OCI-LY7 (cell line): ENCODE measurements at regions not wholly inside any gene's neighbourhood (a gene's known extent, or its start where the extent isn't known, plus 50 kb on each side); places are given as distances from the start of the nearest gene placed in this dataset.
"Not testable (repeated sequence)": the region's sequence is repeated elsewhere in the genome, so short reads cannot be mapped to it uniquely, and the experiment has no call there.

Source experiments
- BruUV-seq: library from RNA; stranded (reverse); fragments of 400-500 nt; replicated peaks from 2 replicates; lab custom pipeline; 2021; lab: Mats Ljungman, UMichigan
- CTCF ChIA-PET: fragments of 300-600 bp; sonication (Branson Sonifier 250); formaldehyde crosslinking; loops from one replicate; lab custom pipeline; 2022; ENCODE audit warnings: antibody characterized with exemption; ENCODE audit not compliant: unreplicated experiment; lab: Charles Lee
- POLR2A ChIA-PET: fragments of 300-600 bp; sonication (Branson Sonifier 250); formaldehyde crosslinking; loops from one replicate; lab custom pipeline; 2022; ENCODE audit warnings: antibody characterized with exemption; lab: Charles Lee
- DNase-seq: peaks from one replicate; pipeline ENCODE4 v3.0.0-alpha.2; 2015; ENCODE audit warnings: low spot score
- H2AFZ ChIP-seq: fragments of 200-600 bp; sonication (generic), shearing (Covaris generic); 2 replicates; pipeline ENCODE4 v1.6.1; 2014; ENCODE audit warnings: mild to moderate bottlenecking, antibody characterized with exemption, low read length, moderate library complexity
- H3K27ac ChIP-seq: fragments of 200-600 bp; sonication (generic); 2 replicates; pipeline ENCODE4 v1.5.1; 2014; ENCODE audit warnings: mixed run types, low read depth, mild to moderate bottlenecking, moderate library complexity, low read length, inconsistent platforms; ENCODE audit not compliant: poor library complexity, severe bottlenecking
- H3K36me3 ChIP-seq: fragments of 200-600 bp; sonication (generic); 2 replicates; pipeline ENCODE4 v1.6.1; 2014; ENCODE audit warnings: mild to moderate bottlenecking, antibody characterized with exemption, low read length, moderate library complexity, mixed read lengths; ENCODE audit not compliant: insufficient read depth
- H3K4me1 ChIP-seq: fragments of 200-600 bp; sonication (generic); 2 replicates; pipeline ENCODE4 v1.5.1; 2014; ENCODE audit warnings: mild to moderate bottlenecking, low read length; ENCODE audit not compliant: insufficient read depth, poor library complexity, severe bottlenecking
- H3K4me2 ChIP-seq: fragments of 200-600 bp; sonication (generic); 2 replicates; pipeline ENCODE4 v1.6.1; 2014; ENCODE audit warnings: mild to moderate bottlenecking, low read length
- H3K4me3 ChIP-seq: fragments of 200-600 bp; sonication (generic); 2 replicates; pipeline ENCODE4 v1.5.1; 2014; ENCODE audit warnings: mild to moderate bottlenecking, low read depth, low read length; ENCODE audit not compliant: poor library complexity, severe bottlenecking
- H3K79me2 ChIP-seq: fragments of 200-600 bp; sonication (generic); 2 replicates; pipeline ENCODE4 v1.6.1; 2016; ENCODE audit warnings: low read depth, mild to moderate bottlenecking, low read length, moderate library complexity, mixed read lengths; ENCODE audit not compliant: insufficient read depth
- H3K9me2 ChIP-seq: fragments of 200-600 bp; sonication (generic); 2 replicates; pipeline ENCODE4 v1.6.1; 2016; ENCODE audit warnings: mild to moderate bottlenecking, low read length, mixed read lengths; ENCODE audit not compliant: insufficient read depth
- H3K9me3 ChIP-seq: fragments of 200-600 bp; sonication (generic); 2 replicates; pipeline ENCODE4 v1.6.1; 2014; ENCODE audit warnings: mild to moderate bottlenecking, mixed run types, low read length, mixed read lengths
- H4K20me1 ChIP-seq: fragments of 200-600 bp; sonication (generic); 2 replicates; pipeline ENCODE4 v1.6.1; 2014; ENCODE audit warnings: mild to moderate bottlenecking, antibody characterized with exemption, low read length, moderate library complexity, mixed read lengths; ENCODE audit not compliant: insufficient read depth
- EZH2phosphoT487 ChIP-seq: fragments of 200-600 bp; sonication (generic); IDR thresholded peaks from 2 replicates; pipeline ENCODE4 v1.6.1; 2018; ENCODE audit warnings: low read depth, borderline replicate concordance, mild to moderate bottlenecking, mixed run types, antibody characterized with exemption, low read length, moderate library complexity, mixed read lengths
- intact Hi-C: fragments of 100-400 bp; cut with micrococcal nuclease; formaldehyde crosslinking; loops from one replicate; pipeline ENCODE4 v1.10.0; 2022; ENCODE audit not compliant: unreplicated experiment
- TF ChIP-seq, protein P1 (sequence below): fragments of 200-600 bp; sonication (generic); conservative IDR thresholded peaks from 2 replicates; pipeline ENCODE4 v1.5.1; 2014; ENCODE audit warnings: mild to moderate bottlenecking, antibody characterized with exemption, low read length, moderate library complexity, mixed read lengths

DNA sequence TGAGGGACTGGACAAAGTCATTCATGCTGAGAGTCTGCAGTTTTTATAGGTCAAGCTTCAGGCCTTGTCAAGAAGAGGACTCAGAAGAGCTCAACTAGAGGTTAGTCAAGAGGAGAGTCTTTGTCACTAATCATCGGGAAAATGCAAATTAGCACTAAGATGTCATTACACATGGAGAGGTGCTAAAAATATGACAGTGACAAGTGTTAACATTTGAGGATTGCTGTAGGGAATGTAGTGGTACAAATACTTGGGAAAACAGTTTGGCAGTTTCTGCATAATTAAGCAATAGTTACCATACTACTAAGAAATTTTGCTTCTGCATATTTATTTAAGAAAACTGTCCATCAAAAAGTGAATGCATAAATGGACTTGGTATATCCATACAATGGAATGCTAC lies 60.9 kb upstream of the CSRP2 start:
- ChIA-PET POLR2A (interaction anchor here (1.2 kb wide), 1 partner anchor 311 kb away, joined by 3 read pairs; no protein-coding TSS in a partner anchor), CTCF (no interaction called here)
- Histone ChIP-seq H2AFZ (no peak overlapping the region), H3K9me2 (no peaks in the 10 kb centered on the region), H3K36me3 (no peaks in the 10 kb centered on the region), H3K27ac (no peak overlapping the region), H3K4me3 (no peak overlapping the region), H3K9me3 (no peaks in the 10 kb centered on the region), H3K79me2 (no peaks in the 10 kb centered on the region), H3K4me1 (no peaks in the 10 kb centered on the region), H4K20me1 (no peaks in the 10 kb centered on the region), H3K4me2 (no peak overlapping the region)
- intact Hi-C loops, result no loop called here
- TF ChIP-seq, protein P1, sequence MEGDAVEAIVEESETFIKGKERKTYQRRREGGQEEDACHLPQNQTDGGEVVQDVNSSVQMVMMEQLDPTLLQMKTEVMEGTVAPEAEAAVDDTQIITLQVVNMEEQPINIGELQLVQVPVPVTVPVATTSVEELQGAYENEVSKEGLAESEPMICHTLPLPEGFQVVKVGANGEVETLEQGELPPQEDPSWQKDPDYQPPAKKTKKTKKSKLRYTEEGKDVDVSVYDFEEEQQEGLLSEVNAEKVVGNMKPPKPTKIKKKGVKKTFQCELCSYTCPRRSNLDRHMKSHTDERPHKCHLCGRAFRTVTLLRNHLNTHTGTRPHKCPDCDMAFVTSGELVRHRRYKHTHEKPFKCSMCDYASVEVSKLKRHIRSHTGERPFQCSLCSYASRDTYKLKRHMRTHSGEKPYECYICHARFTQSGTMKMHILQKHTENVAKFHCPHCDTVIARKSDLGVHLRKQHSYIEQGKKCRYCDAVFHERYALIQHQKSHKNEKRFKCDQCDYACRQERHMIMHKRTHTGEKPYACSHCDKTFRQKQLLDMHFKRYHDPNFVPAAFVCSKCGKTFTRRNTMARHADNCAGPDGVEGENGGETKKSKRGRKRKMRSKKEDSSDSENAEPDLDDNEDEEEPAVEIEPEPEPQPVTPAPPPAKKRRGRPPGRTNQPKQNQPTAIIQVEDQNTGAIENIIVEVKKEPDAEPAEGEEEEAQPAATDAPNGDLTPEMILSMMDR, result no peak
- no peak for TF ChIP-seq EZH2phosphoT487
- no peak for DNase-seq
- BruUV-seq, result no TSS peak

DNA sequence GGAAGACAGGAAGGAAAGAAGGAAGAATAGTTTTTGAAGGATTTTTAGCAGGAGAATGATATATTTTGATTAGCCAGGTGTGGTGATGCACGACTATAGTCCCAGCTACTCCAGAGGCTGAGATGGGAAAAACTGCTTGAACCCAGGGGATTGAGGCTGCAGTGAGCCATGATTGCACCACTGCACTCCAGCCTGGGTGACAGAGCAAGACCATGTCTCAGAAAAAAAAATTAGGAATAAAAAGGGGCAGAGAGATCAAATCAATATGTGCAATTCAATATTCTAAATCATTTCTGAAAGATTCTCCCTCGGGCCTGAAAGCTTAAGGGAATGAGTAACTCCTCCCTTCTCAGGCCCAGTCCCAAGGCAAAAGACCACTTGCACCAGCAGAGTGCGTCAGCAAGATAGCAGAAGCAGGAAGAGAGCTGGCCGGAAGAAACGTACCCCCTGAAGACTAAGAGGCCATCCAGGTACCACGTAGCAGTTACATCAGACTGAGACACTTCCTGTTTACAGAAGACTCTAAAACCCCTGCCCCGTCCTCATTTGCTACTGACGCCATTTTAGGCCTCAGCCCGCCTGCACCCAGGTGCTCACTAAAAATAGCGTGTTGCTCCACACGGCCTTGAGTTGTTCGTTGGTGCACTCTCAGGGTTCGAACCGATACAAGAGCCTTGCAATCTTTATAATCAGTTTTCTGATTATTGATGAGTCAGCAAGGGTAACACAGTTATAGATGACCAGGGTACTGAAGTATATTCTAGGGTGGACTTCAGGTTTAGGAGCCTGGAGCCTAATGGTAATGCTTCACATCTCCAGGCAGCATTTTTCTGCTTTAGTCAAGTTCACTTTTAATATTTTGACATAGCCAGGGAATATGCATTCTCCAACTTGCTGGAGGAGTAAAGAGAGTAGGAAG lies 57.7 kb upstream of the CSRP2 start:
- no peaks in the 10 kb centered on the region for H4K20me1 ChIP-seq
- H3K4me3 ChIP-seq, result no peak overlapping the region
- H3K9me2 ChIP-seq, result no peaks in the 10 kb centered on the region
- H2AFZ ChIP-seq, result peak overlapping the region; percentile 40; the same call in 1 of the 2 replicates
- no peaks in the 10 kb centered on the region for H3K9me3 ChIP-seq
- intact Hi-C loops, result no loop called here
- DNase-seq, result no peak
- ChIA-PET POLR2A (interaction anchor here (0.7 kb wide), 2 partner anchors 20 to 775 kb away, joined by 3 to 4 read pairs; no protein-coding TSS in a partner anchor), CTCF (no interaction called here)
- H3K79me2 ChIP-seq, result no peaks in the 10 kb centered on the region
- no peak overlapping the region for H3K27ac ChIP-seq
- TF ChIP-seq, protein P1, result no peak
- no peak for TF ChIP-seq EZH2phosphoT487
- BruUV-seq, result no TSS peak
- no peaks in the 10 kb centered on the region for H3K4me1 ChIP-seq
- H3K36me3 ChIP-seq, result no peaks in the 10 kb centered on the region
- no peak overlapping the region for H3K4me2 ChIP-seq

DNA sequence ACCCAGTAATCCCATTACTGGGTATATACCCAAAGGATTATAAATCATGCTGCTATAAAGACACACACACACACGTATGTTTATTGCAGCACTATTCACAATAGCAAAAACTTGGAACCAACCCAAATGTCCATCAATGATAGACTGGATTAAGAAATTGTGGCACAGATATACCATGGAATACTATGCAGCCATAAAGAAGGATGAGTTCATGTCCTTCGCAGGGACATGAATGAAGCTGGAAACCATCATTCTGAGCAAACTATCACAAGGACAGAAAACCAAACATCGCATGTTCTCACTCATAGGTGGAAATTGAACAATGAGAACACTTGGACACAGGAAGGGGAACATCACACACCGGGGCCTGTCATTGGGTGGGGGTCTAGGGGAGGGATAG lies 54.6 kb upstream of the CSRP2 start:
- H3K9me2 ChIP-seq, H3K79me2 ChIP-seq, H3K9me3 ChIP-seq, BruUV-seq, DNase-seq, H3K27ac ChIP-seq, H4K20me1 ChIP-seq, H3K4me1 ChIP-seq, H3K36me3 ChIP-seq, intact Hi-C loops, POLR2A ChIA-PET, CTCF ChIA-PET, H3K4me3 ChIP-seq, H2AFZ ChIP-seq, H3K4me2 ChIP-seq: not testable (repeated sequence)
